DMS153 treated with DMSO at 0.1 percent for 48 hours (cell line): ENCODE measurements at regions not wholly inside any gene's neighbourhood (a gene's known extent, or its start where the extent isn't known, plus 50 kb on each side); places are given as distances from the start of the nearest gene placed in this dataset.

Source experiments
- DNase-seq: peaks from one replicate; lab custom pipeline; 2025; ENCODE audit not compliant: unreplicated experiment; lab: John Stamatoyannopoulos, UW

- no peak for DNase-seq
These were observed 195.9 kb downstream of the HS3ST3A1 start for GRCh38 chr17:13405807-13406206.

- DNase-seq, result no peak
These were observed 196.6 kb downstream of the HS3ST3A1 start for GRCh38 chr17:13405080-13405479.

GRCh38 chr17:13403982-13404946 is 197.5 kb downstream of the HS3ST3A1 start:
- DNase-seq, result no peak

- no peak for DNase-seq
These were observed 201.2 kb downstream of the HS3ST3A1 start for GRCh38 chr17:13400491-13400890.

- no peak for DNase-seq
These were observed 202.9 kb downstream of the HS3ST3A1 start for GRCh38 chr17:13398853-13399252.

- no peak for DNase-seq
These were observed 203.6 kb downstream of the HS3ST3A1 start for GRCh38 chr17:13398091-13398490.

GRCh38 chr17:13395862-13396261 is 205.9 kb downstream of the HS3ST3A1 start:
- DNase-seq, result no peak

GRCh38 chr17:13395346-13395745 is 206.4 kb downstream of the HS3ST3A1 start:
- no peak for DNase-seq

- DNase-seq, result no peak
These were observed 207.7 kb downstream of the HS3ST3A1 start for GRCh38 chr17:13393841-13394710.

- no peak for DNase-seq
These were observed 213.8 kb downstream of the HS3ST3A1 start for GRCh38 chr17:13387952-13388351.

- DNase-seq, result no peak
These were observed 214.5 kb downstream of the HS3ST3A1 start for GRCh38 chr17:13387236-13387635.

- DNase-seq, result no peak
These were observed 216.2 kb downstream of the HS3ST3A1 start for GRCh38 chr17:13385481-13385911.

GRCh38 chr17:13384626-13385025 is 217.1 kb downstream of the HS3ST3A1 start:
- DNase-seq, result no peak

GRCh38 chr17:13378361-13378760 is 223.4 kb downstream of the HS3ST3A1 start:
- DNase-seq, result no peak

- no peak for DNase-seq
These were observed 227.3 kb downstream of the HS3ST3A1 start for GRCh38 chr17:13374203-13375143.

- no peak for DNase-seq
These were observed 229.3 kb downstream of the HS3ST3A1 start for GRCh38 chr17:13372432-13372831.

GRCh38 chr17:13367154-13367553 is 234.6 kb downstream of the HS3ST3A1 start:
- DNase-seq, result no peak

GRCh38 chr17:13365331-13365730 is 236.4 kb downstream of the HS3ST3A1 start:
- DNase-seq, result no peak

- no peak for DNase-seq
These were observed 238.0 kb downstream of the HS3ST3A1 start for GRCh38 chr17:13363771-13364170.

- DNase-seq, result no peak
These were observed 239.2 kb downstream of the HS3ST3A1 start for GRCh38 chr17:13362341-13363122.
